Stimulated activated naive B cell treated with anti-CD40 and anti-IgM and Interleukin-4, amounts not matched to agents 10 μg/mL and 1 μg/mL and 100 μg/mL, for 72 hours (primary cell): ENCODE measurements at regions not wholly inside any gene's neighbourhood (a gene's known extent, or its start where the extent isn't known, plus 50 kb on each side); places are given as distances from the start of the nearest gene placed in this dataset.

Experiments used
- ATAC-seq, 2 donors: fragments of 150-1000 bp; cut with Tn5 transposase; replicated peaks; 2 replicates each; pipeline ENCODE4 v1.10.0; 2021; ENCODE audit warnings: moderate library complexity in 1 of 2
- DNase-seq: peaks from one replicate; pipeline ENCODE4 v3.0.0; 2021
- H3K27ac Mint-ChIP-seq: one replicate; pipeline ENCODE4 v1.8.0; 2022; ENCODE audit warnings: mild to moderate bottlenecking, mixed read lengths
- H3K27me3 Mint-ChIP-seq, 2 donors: one replicate each; pipeline ENCODE4 v1.8.0; 2022; ENCODE audit warnings: mixed read lengths in 2 of 2
- H3K36me3 Mint-ChIP-seq, 2 donors: one replicate each; pipeline ENCODE4 v1.8.0; 2022; ENCODE audit warnings: mixed read lengths in 2 of 2, mild to moderate bottlenecking in 1 of 2
- H3K4me1 Mint-ChIP-seq, 2 donors: one replicate each; pipeline ENCODE4 v1.8.0; 2022; ENCODE audit warnings: mixed read lengths in 2 of 2, mild to moderate bottlenecking in 1 of 2
- H3K4me3 Mint-ChIP-seq, 2 donors: one replicate each; pipeline ENCODE4 v1.8.0; 2022; ENCODE audit warnings: mild to moderate bottlenecking in 2 of 2, mixed read lengths in 2 of 2, moderate library complexity in 1 of 2
- H3K9me3 Mint-ChIP-seq, 2 donors: one replicate each; pipeline ENCODE4 v1.8.0; 2022; ENCODE audit warnings: mixed read lengths in 2 of 2, mild to moderate bottlenecking in 1 of 2

GRCh38 chr11:115884800-115885534, 380.8 kb upstream of the CADM1 start:
- DNase-seq (no peak), ATAC-seq (no peak)
- Mint-ChIP-seq H3K4me3 (no peak overlapping the region), H3K27me3 (peaks cover 0 to 12% of the 10 kb centered on the region in 2 donors), H3K9me3 (peaks cover 19 to 21% of the 10 kb centered on the region in 2 donors), H3K4me1 (no peaks in the 10 kb centered on the region), H3K36me3 (no peaks in the 10 kb centered on the region), H3K27ac (no peak overlapping the region)

DNA sequence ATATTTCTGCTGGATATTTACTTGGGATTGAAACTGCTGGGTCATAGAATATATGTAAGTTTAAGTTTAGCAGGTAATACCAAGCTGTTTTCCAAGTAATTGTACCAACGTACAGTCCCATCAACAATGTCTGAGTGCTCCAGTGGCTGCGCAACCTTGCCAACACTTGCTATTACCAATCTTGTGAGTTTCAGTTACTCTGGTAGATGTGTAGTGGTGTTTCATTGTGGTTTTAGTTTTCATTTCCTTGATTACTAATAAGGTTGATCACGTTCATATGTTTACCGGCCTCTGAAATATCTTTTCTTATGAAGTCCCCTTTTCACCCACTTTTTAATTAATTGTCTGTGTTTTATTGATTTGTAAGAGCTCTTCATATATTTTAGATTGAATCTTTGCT, 370.6 kb upstream of the CADM1 start:
- Mint-ChIP-seq H3K36me3 (no peaks in the 10 kb centered on the region), H3K27ac (no peak overlapping the region), H3K4me3 (no peak overlapping the region), H3K4me1 (peaks cover 9 to 15% of the 10 kb centered on the region in 2 donors), H3K27me3 (no peaks in the 10 kb centered on the region), H3K9me3 (peaks cover 0 to 1% of the 10 kb centered on the region in 2 donors)
- DNase-seq (no peak), ATAC-seq (peak in 1 of 2 donors; percentile 43)

- Mint-ChIP-seq H3K27ac (peak overlapping the region; percentile 48), H3K36me3 (no peaks in the 10 kb centered on the region), H3K27me3 (peaks cover 5 to 7% of the 10 kb centered on the region in 2 donors)
These were observed 369.6 kb upstream of the CADM1 start for GRCh38 chr11:115873813-115874212.

DNA sequence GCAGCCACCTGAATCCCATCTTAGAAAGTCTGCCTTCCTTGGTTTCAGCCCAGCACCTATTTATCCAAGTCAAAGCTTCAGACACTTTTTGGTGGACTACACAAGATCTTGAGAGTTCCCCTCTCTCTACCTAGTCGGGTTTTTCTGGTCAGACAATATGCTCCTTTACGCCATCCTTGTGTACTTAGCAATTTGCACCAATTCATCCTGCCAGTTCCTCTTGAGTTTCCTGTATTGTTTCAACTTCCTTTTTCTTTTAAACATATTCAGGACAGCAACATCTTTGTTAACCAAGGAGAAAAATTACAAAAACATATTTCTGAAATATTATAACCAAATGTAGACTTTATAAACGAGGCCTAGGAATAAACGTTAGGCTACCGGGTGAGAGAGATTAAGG, 368.2 kb upstream of the CADM1 start:
- Mint-ChIP-seq H3K4me1 (peaks cover 9 to 15% of the 10 kb centered on the region in 2 donors), H3K27ac (no peak overlapping the region), H3K9me3 (peaks cover 0 to 3% of the 10 kb centered on the region in 2 donors), H3K4me3 (no peak overlapping the region), H3K36me3 (no peaks in the 10 kb centered on the region), H3K27me3 (peaks cover 5 to 7% of the 10 kb centered on the region in 2 donors)
- ATAC-seq = no peak
- DNase-seq = no peak

More at GRCh38 chr11:115873813-115874212, 369.6 kb upstream of the CADM1 start:
- Mint-ChIP-seq H3K4me1 (peaks cover 9 to 15% of the 10 kb centered on the region in 2 donors), H3K4me3 (no peak overlapping the region), H3K9me3 (peaks cover 0 to 3% of the 10 kb centered on the region in 2 donors)
- ATAC-seq (peak; percentile 31 to 56), DNase-seq (no peak)

GRCh38 chr11:115871161-115871760, 367.0 kb upstream of the CADM1 start:
- peaks cover 5 to 7% of the 10 kb centered on the region in 2 donors for H3K27me3 Mint-ChIP-seq
- no peak overlapping the region for H3K27ac Mint-ChIP-seq
- ATAC-seq = no peak
- H3K4me1 Mint-ChIP-seq = peaks cover 9 to 15% of the 10 kb centered on the region in 2 donors
- no peaks in the 10 kb centered on the region for H3K36me3 Mint-ChIP-seq
- no peak overlapping the region for H3K4me3 Mint-ChIP-seq
- peaks cover 0 to 3% of the 10 kb centered on the region in 2 donors for H3K9me3 Mint-ChIP-seq
- DNase-seq = no peak

DNA sequence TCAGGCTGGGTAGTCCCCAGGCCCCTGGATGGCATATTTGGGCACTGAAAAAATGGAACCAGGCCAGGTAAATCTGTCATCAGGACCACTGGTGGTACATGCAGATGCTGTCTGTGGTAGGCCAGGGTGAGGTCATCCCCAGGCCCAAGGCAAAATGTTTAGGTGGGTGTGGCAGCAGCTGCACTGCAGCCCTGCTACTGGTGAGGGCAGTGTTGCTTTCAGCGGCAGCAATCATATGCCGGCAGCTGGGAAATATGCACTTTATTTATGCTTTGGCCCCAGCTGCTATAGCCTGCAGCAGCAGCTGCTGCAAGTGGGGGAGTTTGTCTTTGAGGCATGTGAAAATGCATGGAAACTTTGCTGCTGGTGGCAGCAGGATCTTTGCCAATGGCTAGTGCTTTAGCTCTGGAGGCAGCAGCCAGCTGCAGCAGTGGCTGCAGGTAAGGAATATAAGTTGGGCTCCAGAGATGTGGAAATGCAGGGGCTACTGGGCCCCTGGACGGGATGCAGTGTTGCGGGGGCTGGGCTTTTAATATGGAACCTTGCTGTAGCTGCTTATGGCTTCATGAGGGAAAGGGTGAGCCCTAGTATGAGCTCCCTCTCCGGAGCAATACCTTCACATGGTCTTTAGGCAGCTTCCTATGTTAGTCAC, 365.7 kb upstream of the CADM1 start:
- H3K4me3 Mint-ChIP-seq = no peak overlapping the region
- peaks cover 9 to 15% of the 10 kb centered on the region in 2 donors for H3K4me1 Mint-ChIP-seq
- H3K27me3 Mint-ChIP-seq = peaks cover 5 to 7% of the 10 kb centered on the region in 2 donors
- DNase-seq = no peak
- H3K27ac Mint-ChIP-seq = no peak overlapping the region
- peaks cover 0 to 3% of the 10 kb centered on the region in 2 donors for H3K9me3 Mint-ChIP-seq
- H3K36me3 Mint-ChIP-seq = no peaks in the 10 kb centered on the region
- peak; percentile 63 to 68 for ATAC-seq

- no peaks in the 10 kb centered on the region for H3K36me3 Mint-ChIP-seq
- ATAC-seq (no peak), DNase-seq (no peak)
- H3K27ac Mint-ChIP-seq = no peak overlapping the region
- peaks cover 0 to 3% of the 10 kb centered on the region in 2 donors for H3K9me3 Mint-ChIP-seq
- H3K4me3 Mint-ChIP-seq = no peak overlapping the region
- peaks cover 9 to 15% of the 10 kb centered on the region in 2 donors for H3K4me1 Mint-ChIP-seq
- H3K27me3 Mint-ChIP-seq = peaks cover 5 to 7% of the 10 kb centered on the region in 2 donors
These were observed 364.9 kb upstream of the CADM1 start for GRCh38 chr11:115869131-115869530.

DNA sequence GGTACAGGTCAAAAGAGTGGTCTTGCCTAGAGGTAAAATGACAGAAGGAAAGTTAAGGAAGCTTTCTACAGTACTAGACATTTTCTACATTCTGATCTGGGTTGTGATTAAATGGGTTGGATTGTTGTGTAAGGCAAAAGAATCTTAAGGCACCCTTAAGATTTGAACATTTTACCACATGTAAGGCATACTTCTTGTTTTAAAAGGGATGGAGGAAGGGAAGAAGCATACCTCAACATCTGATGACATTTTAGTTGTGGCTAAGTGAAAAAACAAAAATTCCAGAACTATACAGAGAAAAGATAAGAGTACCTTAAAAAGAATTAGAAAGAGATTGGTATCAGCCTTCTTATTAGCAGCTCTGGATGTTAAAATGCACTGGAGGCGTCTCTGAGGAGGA, 356.0 kb upstream of the CADM1 start:
- Mint-ChIP-seq H3K4me1 (no peaks in the 10 kb centered on the region), H3K9me3 (peaks cover 0 to 10% of the 10 kb centered on the region in 2 donors), H3K27me3 (no peaks in the 10 kb centered on the region), H3K4me3 (no peak overlapping the region), H3K27ac (no peak overlapping the region), H3K36me3 (no peaks in the 10 kb centered on the region)
- DNase-seq (no peak), ATAC-seq (no peak)

DNA sequence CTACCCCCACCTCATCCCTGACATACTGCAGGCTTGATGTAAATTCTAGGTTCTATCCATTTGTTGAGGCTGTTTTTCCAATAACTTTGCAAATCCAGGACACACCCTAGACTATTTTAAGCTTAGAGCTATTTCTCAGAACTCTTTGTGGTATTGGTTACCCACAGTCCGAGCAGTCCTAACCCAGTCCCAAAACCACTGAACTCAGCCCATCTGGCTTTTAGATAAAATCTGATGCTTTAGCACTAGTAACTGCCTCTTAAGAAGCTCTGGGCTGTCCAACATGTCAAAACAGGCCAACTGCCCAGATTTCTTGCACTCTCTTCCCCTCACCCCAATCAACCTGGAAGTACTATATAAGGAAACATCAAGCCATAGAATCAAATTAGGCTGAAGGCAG, 344.4 kb upstream of the CADM1 start:
- DNase-seq = no peak
- H3K4me3 Mint-ChIP-seq = no peak overlapping the region
- no peaks in the 10 kb centered on the region for H3K4me1 Mint-ChIP-seq
- H3K36me3 Mint-ChIP-seq = no peaks in the 10 kb centered on the region
- no peak overlapping the region for H3K27ac Mint-ChIP-seq
- H3K27me3 Mint-ChIP-seq = no peaks in the 10 kb centered on the region
- H3K9me3 Mint-ChIP-seq = peaks cover 8 to 12% of the 10 kb centered on the region in 2 donors
- no peak for ATAC-seq

- Mint-ChIP-seq H3K27ac (no peak overlapping the region), H3K27me3 (no peaks in the 10 kb centered on the region)
- DNase-seq = no peak
These were observed 343.9 kb upstream of the CADM1 start for GRCh38 chr11:115848080-115848479.

GRCh38 chr11:115845872-115846271, 341.7 kb upstream of the CADM1 start:
- ATAC-seq (no peak), DNase-seq (no peak)
- Mint-ChIP-seq H3K9me3 (peaks cover 5 to 8% of the 10 kb centered on the region in 2 donors), H3K4me3 (no peak overlapping the region), H3K36me3 (no peaks in the 10 kb centered on the region), H3K27ac (no peak overlapping the region), H3K27me3 (no peaks in the 10 kb centered on the region), H3K4me1 (no peaks in the 10 kb centered on the region)

More at GRCh38 chr11:115848080-115848479, 343.9 kb upstream of the CADM1 start:
- Mint-ChIP-seq H3K4me1 (no peaks in the 10 kb centered on the region), H3K4me3 (no peak overlapping the region), H3K9me3 (peaks cover 8% of the 10 kb centered on the region in 2 donors), H3K36me3 (no peaks in the 10 kb centered on the region)
- no peak for ATAC-seq

- Mint-ChIP-seq H3K36me3 (no peaks in the 10 kb centered on the region), H3K27me3 (no peaks in the 10 kb centered on the region), H3K4me3 (no peak overlapping the region), H3K4me1 (no peaks in the 10 kb centered on the region), H3K9me3 (no peaks in the 10 kb centered on the region), H3K27ac (no peak overlapping the region)
- DNase-seq (no peak), ATAC-seq (no peak)
These were observed 339.5 kb upstream of the CADM1 start for GRCh38 chr11:115843685-115844084.

- Mint-ChIP-seq H3K4me3 (no peak overlapping the region), H3K27ac (no peak overlapping the region), H3K36me3 (no peaks in the 10 kb centered on the region), H3K4me1 (no peaks in the 10 kb centered on the region), H3K27me3 (no peaks in the 10 kb centered on the region), H3K9me3 (peaks cover 0 to 2% of the 10 kb centered on the region in 2 donors)
- no peak for DNase-seq
- no peak for ATAC-seq
These were observed 338.9 kb upstream of the CADM1 start for GRCh38 chr11:115843111-115843510.

DNA sequence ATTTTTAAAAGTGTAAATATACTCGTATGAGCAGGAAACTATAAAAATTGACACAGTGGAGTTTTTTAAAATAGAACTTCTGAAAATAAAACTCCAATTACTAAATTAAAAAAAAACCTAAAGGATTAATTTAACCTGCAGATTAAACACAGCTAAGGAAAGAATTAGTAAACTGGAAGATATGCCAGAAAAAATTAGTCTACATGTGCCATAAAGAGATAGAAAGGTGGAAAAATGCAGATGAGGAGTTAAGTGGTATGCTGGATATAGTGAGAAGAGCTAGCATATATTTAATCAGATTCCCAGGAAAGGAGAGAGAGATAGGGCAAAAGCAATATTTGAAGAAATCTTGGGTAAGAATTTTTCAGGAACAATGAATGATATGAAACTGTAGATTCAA, 315.8 kb upstream of the CADM1 start:
- H3K4me3 Mint-ChIP-seq = no peak overlapping the region
- H3K27ac Mint-ChIP-seq = no peak overlapping the region
- no peaks in the 10 kb centered on the region for H3K27me3 Mint-ChIP-seq
- peaks cover 6 to 12% of the 10 kb centered on the region in 2 donors for H3K9me3 Mint-ChIP-seq
- ATAC-seq (no peak), DNase-seq (no peak)
- no peaks in the 10 kb centered on the region for H3K4me1 Mint-ChIP-seq
- peaks cover 0 to 3% of the 10 kb centered on the region in 2 donors for H3K36me3 Mint-ChIP-seq
